Activated CD4-positive, alpha-beta memory T cell treated with anti-CD3 and anti-CD28 coated beads for 36 hours (primary cell): ENCODE measurements at regions not wholly inside any gene's neighbourhood (a gene's known extent, or its start where the extent isn't known, plus 50 kb on each side); places are given as distances from the start of the nearest gene placed in this dataset.

ENCODE experiments used
- CTCF ChIA-PET: fragments of 350-600 bp; sonication (Branson Sonifier 250); formaldehyde crosslinking; loops from one replicate; lab custom pipeline; 2021; ENCODE audit warnings: antibody characterized with exemption, inconsistent platforms; lab: Charles Lee
- POLR2A ChIA-PET: fragments of 350-600 bp; sonication (Branson Sonifier 250); formaldehyde crosslinking; loops from one replicate; lab custom pipeline; 2021; ENCODE audit warnings: antibody characterized with exemption; lab: Charles Lee
- DNase-seq: peaks from one replicate; pipeline ENCODE4 v3.0.0-alpha.2; 2020
- H3K27ac Mint-ChIP-seq: one replicate; pipeline ENCODE4 v1.8.0; 2021; ENCODE audit warnings: mixed read lengths
- H3K27me3 Mint-ChIP-seq: one replicate; pipeline ENCODE4 v1.8.0; 2021; ENCODE audit warnings: mixed read lengths
- H3K36me3 Mint-ChIP-seq: one replicate; pipeline ENCODE4 v1.8.0; 2021; ENCODE audit warnings: mixed read lengths
- H3K4me1 Mint-ChIP-seq: one replicate; pipeline ENCODE4 v1.8.0; 2021; ENCODE audit warnings: low read depth, mixed read lengths
- H3K4me3 Mint-ChIP-seq: one replicate; pipeline ENCODE4 v1.8.0; 2021; ENCODE audit warnings: mild to moderate bottlenecking, mixed read lengths
- H3K9me3 Mint-ChIP-seq: one replicate; pipeline ENCODE4 v1.8.0; 2021; ENCODE audit warnings: mixed read lengths
- intact Hi-C: fragments of 100-400 bp; cut with micrococcal nuclease; formaldehyde crosslinking; loops from one replicate; pipeline ENCODE4 v1.15.1; 2023

- CTCF ChIA-PET = no interaction called here
Measured at GRCh38 chr1:11400155-11400554, 78.8 kb upstream of the DISP3 start.

DNA sequence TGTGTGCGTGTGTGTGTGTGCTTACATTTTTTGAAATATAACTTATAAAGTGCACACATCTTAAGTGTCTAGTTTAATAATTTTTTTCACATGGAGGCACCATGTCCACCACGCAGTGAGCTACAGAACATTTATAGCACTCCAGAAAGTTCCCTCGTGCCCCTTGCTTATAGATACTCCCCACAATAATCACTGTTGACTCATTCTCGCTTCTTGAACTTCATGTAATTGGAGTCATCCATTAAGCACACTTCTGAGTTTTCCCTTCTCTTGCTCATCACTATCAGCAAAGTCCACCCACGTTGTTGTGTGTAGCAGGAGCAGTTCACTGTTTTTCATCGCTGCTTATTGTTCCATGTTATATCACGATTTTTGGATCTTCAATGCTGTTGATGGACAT is 78.4 kb upstream of the DISP3 start:
- Mint-ChIP-seq H3K27me3 (no peaks in the 10 kb centered on the region), H3K4me3 (no peak overlapping the region), H3K4me1 (no peaks in the 10 kb centered on the region), H3K36me3 (peaks cover 3% of the 10 kb centered on the region), H3K27ac (no peak overlapping the region), H3K9me3 (no peaks in the 10 kb centered on the region)
- POLR2A ChIA-PET = no interaction called here
- intact Hi-C loops = no loop called here
- DNase-seq = no peak
- CTCF ChIA-PET = no interaction called here

More at GRCh38 chr1:11400155-11400554, 78.8 kb upstream of the DISP3 start:
- Mint-ChIP-seq H3K36me3 (peaks cover 3% of the 10 kb centered on the region), H3K4me1 (no peaks in the 10 kb centered on the region), H3K27ac (no peak overlapping the region), H3K27me3 (no peaks in the 10 kb centered on the region), H3K4me3 (no peak overlapping the region), H3K9me3 (no peaks in the 10 kb centered on the region)
- intact Hi-C loops = no loop called here
- DNase-seq = no peak
- POLR2A ChIA-PET = no interaction called here

GRCh38 chr1:11406845-11407244 is 72.1 kb upstream of the DISP3 start:
- POLR2A ChIA-PET = interaction anchor here (0.6 kb wide), 1 partner anchor 308 kb away, joined by 3 read pairs; no protein-coding TSS in a partner anchor
- H3K4me3 Mint-ChIP-seq = peak overlapping the region; percentile 17
- peaks cover 36% of the 10 kb centered on the region for H3K4me1 Mint-ChIP-seq
- peak; percentile 22 for DNase-seq
- H3K36me3 Mint-ChIP-seq = peaks cover 3% of the 10 kb centered on the region
- H3K27me3 Mint-ChIP-seq = no peaks in the 10 kb centered on the region
- peaks cover 5% of the 10 kb centered on the region for H3K9me3 Mint-ChIP-seq
- CTCF ChIA-PET = no interaction called here
- intact Hi-C loops = no loop called here
- peak overlapping the region; percentile 54 for H3K27ac Mint-ChIP-seq

DNA sequence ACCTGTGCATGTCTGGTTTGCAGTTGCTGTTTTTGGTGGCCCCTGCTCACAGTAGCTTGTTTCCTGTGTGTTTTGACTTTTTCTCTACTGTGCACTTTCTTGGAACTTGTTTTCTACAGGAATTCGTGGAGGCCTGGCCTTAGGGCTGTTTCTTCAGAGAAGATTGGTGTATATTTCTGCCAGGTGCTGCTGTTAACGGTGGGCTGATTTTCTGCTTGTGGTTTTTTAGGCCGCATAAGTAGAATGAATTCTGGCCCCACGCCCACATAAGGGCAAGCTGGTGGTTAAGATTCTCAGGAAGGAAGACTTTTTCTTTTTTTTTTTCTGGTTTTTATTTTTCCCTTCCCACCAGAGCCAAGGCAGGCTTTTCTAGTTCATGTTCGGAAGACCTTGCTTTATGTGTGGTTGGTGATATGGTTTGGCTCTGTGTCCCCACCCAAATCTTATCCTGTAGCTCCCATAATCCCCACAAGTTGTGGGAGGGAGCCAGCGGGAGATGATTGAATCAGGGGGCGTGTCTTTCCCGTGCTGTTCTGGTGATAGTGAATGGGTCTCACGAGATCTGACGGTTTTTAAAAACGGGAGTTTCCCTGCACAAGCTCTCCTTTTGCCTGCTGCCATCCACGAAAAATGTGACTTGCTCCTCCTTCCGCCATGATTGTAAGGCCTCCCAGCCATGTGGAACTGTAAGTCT is 71.5 kb upstream of the DISP3 start:
- H3K36me3 Mint-ChIP-seq = peaks cover 3% of the 10 kb centered on the region
- H3K27ac Mint-ChIP-seq = peak overlapping the region; percentile 54
- CTCF ChIA-PET = interaction anchor here (1.2 kb wide), 1 partner anchor 43 kb away, joined by 4 read pairs; no protein-coding TSS in a partner anchor
- POLR2A ChIA-PET = interaction anchor here (0.6 kb wide), 1 partner anchor 309 kb away, joined by 3 read pairs; no protein-coding TSS in a partner anchor
- H3K4me3 Mint-ChIP-seq = peak overlapping the region; percentile 17
- peaks cover 5% of the 10 kb centered on the region for H3K9me3 Mint-ChIP-seq
- intact Hi-C loops = no loop called here
- no peaks in the 10 kb centered on the region for H3K27me3 Mint-ChIP-seq
- peak; percentile 50 for DNase-seq
- peaks cover 36% of the 10 kb centered on the region for H3K4me1 Mint-ChIP-seq

DNA sequence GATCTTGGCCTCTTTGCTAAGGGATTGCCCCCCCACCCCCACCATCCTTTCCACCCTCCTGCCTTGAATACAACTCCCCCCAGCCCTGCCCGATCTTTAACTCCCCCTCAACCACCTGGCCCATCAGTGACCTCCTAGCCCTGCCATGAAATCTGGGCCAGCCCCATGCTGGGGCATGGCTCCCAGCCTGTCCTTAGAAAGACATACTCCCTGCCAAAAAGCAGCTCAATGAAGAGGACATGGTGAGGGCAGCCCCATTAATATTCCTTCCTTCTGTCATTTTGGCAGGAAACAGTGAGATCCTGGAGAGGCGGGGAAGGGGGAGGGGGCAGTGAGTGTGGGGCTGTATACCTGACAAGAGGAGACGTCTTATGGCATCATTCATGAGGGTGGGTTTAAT is 66.8 kb upstream of the DISP3 start:
- H3K4me3 Mint-ChIP-seq = no peak overlapping the region
- no peaks in the 10 kb centered on the region for H3K27me3 Mint-ChIP-seq
- H3K27ac Mint-ChIP-seq = no peak overlapping the region
- H3K4me1 Mint-ChIP-seq = peaks cover 22% of the 10 kb centered on the region
- no peaks in the 10 kb centered on the region for H3K36me3 Mint-ChIP-seq
- H3K9me3 Mint-ChIP-seq = peaks cover 2% of the 10 kb centered on the region
- intact Hi-C loops = no loop called here
- ChIA-PET CTCF (no interaction called here), POLR2A (no interaction called here)
- DNase-seq = no peak

DNA sequence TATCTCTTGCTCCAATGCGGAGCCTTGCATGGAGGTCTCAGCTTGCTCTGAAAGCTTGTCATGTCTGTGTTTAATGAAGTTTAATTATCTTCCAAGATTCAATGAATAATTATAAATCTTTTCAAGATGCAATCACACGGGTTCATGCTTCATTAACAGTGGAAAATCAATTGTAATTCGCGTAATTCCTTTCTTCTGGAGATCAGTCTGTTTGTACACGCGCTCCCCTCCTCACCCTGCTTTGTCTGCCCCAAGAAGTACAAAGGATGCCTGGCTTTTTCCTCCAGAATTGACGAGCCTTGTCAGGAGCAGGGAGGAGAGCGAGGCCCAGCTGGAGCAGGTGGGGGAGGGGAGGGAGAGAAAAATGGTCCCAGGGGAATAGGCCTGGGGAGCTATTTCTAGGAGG is 65.0 kb upstream of the DISP3 start:
- intact Hi-C loops = no loop called here
- H3K4me1 Mint-ChIP-seq = peaks cover 5% of the 10 kb centered on the region
- H3K36me3 Mint-ChIP-seq = no peaks in the 10 kb centered on the region
- no peaks in the 10 kb centered on the region for H3K27me3 Mint-ChIP-seq
- no peak overlapping the region for H3K27ac Mint-ChIP-seq
- ChIA-PET POLR2A (no interaction called here), CTCF (no interaction called here)
- DNase-seq = no peak
- H3K9me3 Mint-ChIP-seq = no peaks in the 10 kb centered on the region
- H3K4me3 Mint-ChIP-seq = no peak overlapping the region

- H3K27me3 Mint-ChIP-seq = no peaks in the 10 kb centered on the region
- H3K9me3 Mint-ChIP-seq = no peaks in the 10 kb centered on the region
- no peak overlapping the region for H3K4me3 Mint-ChIP-seq
- intact Hi-C loops = no loop called here
- CTCF ChIA-PET = no interaction called here
- no peak overlapping the region for H3K27ac Mint-ChIP-seq
- DNase-seq = no peak
- H3K4me1 Mint-ChIP-seq = no peaks in the 10 kb centered on the region
- H3K36me3 Mint-ChIP-seq = no peaks in the 10 kb centered on the region
- POLR2A ChIA-PET = no interaction called here
Measured at GRCh38 chr1:11414926-11415538, 63.9 kb upstream of the DISP3 start.

GRCh38 chr1:11417162-11417561 is 61.8 kb upstream of the DISP3 start:
- Mint-ChIP-seq H3K9me3 (no peaks in the 10 kb centered on the region), H3K4me1 (no peaks in the 10 kb centered on the region), H3K4me3 (no peak overlapping the region), H3K27ac (no peak overlapping the region), H3K27me3 (peaks cover 2% of the 10 kb centered on the region), H3K36me3 (no peaks in the 10 kb centered on the region)
- no peak for DNase-seq
- intact Hi-C loops = no loop called here
- POLR2A ChIA-PET = no interaction called here
- CTCF ChIA-PET = no interaction called here

- H3K27me3 Mint-ChIP-seq = peaks cover 2% of the 10 kb centered on the region
- no peaks in the 10 kb centered on the region for H3K36me3 Mint-ChIP-seq
- no peak for DNase-seq
- no peaks in the 10 kb centered on the region for H3K4me1 Mint-ChIP-seq
- ChIA-PET CTCF (interaction anchor here (1.1 kb wide), 1 partner anchor 380 kb away, joined by 3 read pairs; no protein-coding TSS in a partner anchor), POLR2A (no interaction called here)
- no peaks in the 10 kb centered on the region for H3K9me3 Mint-ChIP-seq
- no peak overlapping the region for H3K4me3 Mint-ChIP-seq
- intact Hi-C loops = no loop called here
- H3K27ac Mint-ChIP-seq = no peak overlapping the region
Measured at GRCh38 chr1:11418056-11418455, 60.9 kb upstream of the DISP3 start.

DNA sequence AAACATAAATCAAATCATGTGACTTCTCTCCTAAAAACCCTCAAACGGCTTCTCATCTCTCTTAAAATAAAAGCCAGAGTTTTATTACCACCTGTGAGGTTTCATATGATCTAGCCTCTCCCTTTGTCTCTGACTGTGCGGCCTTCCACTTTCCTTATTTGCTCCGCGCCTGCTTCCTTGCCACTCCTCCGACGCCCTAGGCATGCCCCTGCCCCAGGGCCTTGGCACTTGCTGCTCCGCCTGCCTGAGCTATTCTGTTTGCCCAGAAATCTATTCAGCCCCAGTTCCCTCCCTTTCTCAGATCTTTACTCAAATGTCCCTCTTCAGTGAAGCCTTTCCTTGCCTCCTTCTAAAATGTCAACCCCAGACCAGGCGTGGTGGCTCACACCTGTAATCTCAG is 57.5 kb upstream of the DISP3 start:
- H3K9me3 Mint-ChIP-seq = no peaks in the 10 kb centered on the region
- POLR2A ChIA-PET = no interaction called here
- H3K27ac Mint-ChIP-seq = no peak overlapping the region
- no peak for DNase-seq
- no peaks in the 10 kb centered on the region for H3K4me1 Mint-ChIP-seq
- CTCF ChIA-PET = no interaction called here
- H3K4me3 Mint-ChIP-seq = no peak overlapping the region
- H3K27me3 Mint-ChIP-seq = peaks cover 2% of the 10 kb centered on the region
- intact Hi-C loops = no loop called here
- H3K36me3 Mint-ChIP-seq = no peaks in the 10 kb centered on the region

DNA sequence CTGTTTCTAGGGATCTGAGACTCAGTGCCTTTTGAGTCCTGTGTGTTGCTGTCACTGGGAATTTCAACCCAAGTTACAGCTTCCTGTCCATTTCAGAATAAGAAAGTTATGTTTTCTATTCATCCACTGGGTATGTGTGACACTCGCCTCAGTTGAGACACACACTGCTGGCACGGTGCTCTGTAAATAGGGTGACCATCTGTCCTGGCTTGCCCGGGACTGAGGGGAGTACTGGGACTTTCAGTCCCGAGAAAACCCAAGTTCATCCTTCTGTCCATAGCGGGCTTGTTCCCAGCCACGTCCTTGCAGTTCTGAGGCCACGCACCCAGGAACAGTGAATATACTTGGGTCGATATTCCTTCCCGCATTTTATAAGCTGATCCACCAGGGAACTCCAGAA is 56.3 kb upstream of the DISP3 start:
- Mint-ChIP-seq H3K36me3 (no peaks in the 10 kb centered on the region), H3K4me1 (no peaks in the 10 kb centered on the region), H3K27me3 (peaks cover 2% of the 10 kb centered on the region), H3K27ac (no peak overlapping the region), H3K4me3 (no peak overlapping the region), H3K9me3 (no peaks in the 10 kb centered on the region)
- CTCF ChIA-PET = no interaction called here
- no peak for DNase-seq
- intact Hi-C loops = no loop called here
- POLR2A ChIA-PET = no interaction called here

DNA sequence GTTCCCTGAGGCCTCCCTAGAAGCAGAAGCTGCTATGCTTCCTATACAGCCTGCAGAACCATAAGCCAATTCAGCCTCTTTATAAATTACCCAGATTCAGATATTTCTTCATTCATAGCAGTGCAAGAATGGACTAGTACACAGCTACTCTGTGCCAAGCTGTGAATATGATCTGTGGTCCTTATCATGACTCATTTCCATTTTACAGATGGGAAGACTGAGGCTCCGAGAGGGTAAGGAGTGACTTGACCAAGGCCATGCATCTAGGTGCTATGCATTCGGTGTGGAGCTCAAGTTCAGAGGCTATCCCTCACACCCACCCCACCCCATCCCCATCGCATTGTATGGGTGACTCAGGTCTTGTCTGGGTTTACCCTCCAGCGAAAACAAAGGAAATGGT is 52.3 kb upstream of the DISP3 start:
- no peaks in the 10 kb centered on the region for H3K36me3 Mint-ChIP-seq
- no peaks in the 10 kb centered on the region for H3K4me1 Mint-ChIP-seq
- intact Hi-C loops = no loop called here
- H3K27me3 Mint-ChIP-seq = no peaks in the 10 kb centered on the region
- CTCF ChIA-PET = no interaction called here
- H3K9me3 Mint-ChIP-seq = no peaks in the 10 kb centered on the region
- no peak overlapping the region for H3K27ac Mint-ChIP-seq
- DNase-seq = no peak
- no peak overlapping the region for H3K4me3 Mint-ChIP-seq
- POLR2A ChIA-PET = no interaction called here

DNA sequence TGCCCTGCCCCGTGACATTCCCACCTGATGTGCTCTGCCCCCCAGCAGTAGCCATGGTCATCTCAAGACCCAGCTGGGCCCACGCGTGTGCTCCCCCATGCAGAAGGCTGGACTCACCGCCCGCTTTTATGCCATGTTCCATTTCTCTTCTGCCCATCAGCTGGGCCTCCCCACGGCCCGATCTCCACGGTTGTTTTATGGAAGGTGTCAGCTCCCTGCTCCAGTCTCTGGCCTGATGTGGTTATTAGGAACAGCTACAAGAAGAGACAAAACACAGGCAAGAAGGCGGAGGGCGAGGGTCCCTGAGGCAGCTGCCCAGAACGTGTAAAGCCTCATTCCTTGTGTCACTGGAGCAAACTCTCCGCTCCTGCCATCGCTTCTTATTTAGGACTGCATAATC is 50.2 kb upstream of the DISP3 start:
- Mint-ChIP-seq H3K36me3 (no peaks in the 10 kb centered on the region), H3K9me3 (no peaks in the 10 kb centered on the region), H3K4me3 (no peak overlapping the region), H3K27ac (no peak overlapping the region), H3K4me1 (no peaks in the 10 kb centered on the region), H3K27me3 (no peaks in the 10 kb centered on the region)
- ChIA-PET CTCF (no interaction called here), POLR2A (no interaction called here)
- no peak for DNase-seq
- intact Hi-C loops = no loop called here
